CD14-positive monocyte (primary cell): ENCODE measurements at regions not wholly inside any gene's neighbourhood (a gene's known extent, or its start where the extent isn't known, plus 50 kb on each side); places are given as distances from the start of the nearest gene placed in this dataset.

ENCODE experiments used
- DNase-seq, 3 donors: peaks; one replicate each; pipeline ENCODE4 v3.0.0-alpha.2; 2011 to 2022
- H2AFZ ChIP-seq: 2 replicates; pipeline ENCODE4 v1.6.0; 2012; ENCODE audit warnings: mild to moderate bottlenecking, low read depth, low read length, inconsistent platforms; ENCODE audit not compliant: insufficient read depth, poor library complexity, severe bottlenecking
- H3K27ac ChIP-seq, 2 donors: 1 replicate in 1 of 2; 2 replicates in 1 of 2; pipeline ENCODE4 v1.5.1; 2012 to 2013; ENCODE audit warnings: low read length in 2 of 2, control low read depth in 1 of 2, inconsistent platforms in 1 of 2, low read depth in 1 of 2, mild to moderate bottlenecking in 1 of 2
- H3K27me3 ChIP-seq, 2 donors: one replicate each; pipeline versions ENCODE4 v1.6.0 to v1.6.1; 2011 to 2013; ENCODE audit warnings: low read length in 2 of 2; ENCODE audit not compliant: control insufficient read depth in 2 of 2, insufficient read depth in 2 of 2
- H3K36me3 ChIP-seq, 2 donors: replicated peaks in 1 of 2; 1 replicate in 1 of 2; 2 replicates in 1 of 2; pipeline versions ENCODE4 v1.5.1 to v1.6.1; 2012 to 2013; ENCODE audit warnings: low read length in 2 of 2, control low read depth in 1 of 2, inconsistent platforms in 1 of 2, mild to moderate bottlenecking in 1 of 2; ENCODE audit not compliant: insufficient read depth in 2 of 2, control insufficient read depth in 1 of 2
- H3K4me1 ChIP-seq, 2 donors: 1 replicate in 1 of 2; 2 replicates in 1 of 2; pipeline versions ENCODE4 v1.5.1 to v1.6.1; 2012 to 2013; ENCODE audit warnings: low read length in 2 of 2, control low read depth in 1 of 2, inconsistent platforms in 1 of 2, mild to moderate bottlenecking in 1 of 2, moderate library complexity in 1 of 2; ENCODE audit not compliant: insufficient read depth in 2 of 2, control insufficient read depth in 1 of 2
- H3K4me2 ChIP-seq: replicated peaks from 2 replicates; pipeline ENCODE3; 2012; ENCODE audit warnings: low read length, moderate library complexity, mild to moderate bottlenecking; ENCODE audit not compliant: poor library complexity, severe bottlenecking; ENCODE audit errors: extremely low read depth
- H3K4me3 ChIP-seq, 3 experiments: fragments of 200-600 bp in 1 of 3; sonication (generic) in 1 of 3; replicated peaks in 1 of 3; 1 replicate in 2 of 3; 2 replicates in 1 of 3; pipeline ENCODE4 v1.5.1; 2011 to 2013; ENCODE audit warnings: low read length in 3 of 3, mild to moderate bottlenecking in 3 of 3, control low read depth in 2 of 3, low read depth in 2 of 3, inconsistent platforms in 1 of 3, moderate library complexity in 1 of 3
- H3K79me2 ChIP-seq: 2 replicates; pipeline ENCODE4 v1.6.0; 2012; ENCODE audit warnings: mild to moderate bottlenecking, control low read depth, inconsistent platforms, low read length, moderate library complexity; ENCODE audit not compliant: insufficient read depth
- H3K9ac ChIP-seq: 2 replicates; pipeline ENCODE4 v1.6.0; 2017; ENCODE audit warnings: low read length, mild to moderate bottlenecking; ENCODE audit not compliant: insufficient read depth, poor library complexity, severe bottlenecking
- H3K9me3 ChIP-seq, 2 donors: replicated peaks in 1 of 2; 1 replicate in 1 of 2; 2 replicates in 1 of 2; pipeline versions ENCODE4 v1.5.1 to v1.6.1; 2012 to 2013; ENCODE audit warnings: low read length in 2 of 2, control low read depth in 1 of 2; ENCODE audit not compliant: control insufficient read depth in 1 of 2, insufficient read depth in 1 of 2
- H4K20me1 ChIP-seq: 2 replicates; pipeline ENCODE4 v1.6.0; 2012; ENCODE audit warnings: mild to moderate bottlenecking, low read length, control low read depth, moderate library complexity; ENCODE audit not compliant: insufficient read depth
- H3K27ac Mint-ChIP-seq, 7 donors: one replicate each; pipeline ENCODE4 v1.8.0; 2020; ENCODE audit warnings: mild to moderate bottlenecking in 7 of 7, mixed read lengths in 7 of 7, moderate library complexity in 6 of 7, inconsistent platforms in 2 of 7
- H3K27me3 Mint-ChIP-seq, 3 donors: one replicate each; pipeline ENCODE4 v1.8.0; 2021 to 2022; ENCODE audit warnings: low read depth in 3 of 3, mild to moderate bottlenecking in 3 of 3, mixed read lengths in 3 of 3, moderate library complexity in 3 of 3, inconsistent platforms in 1 of 3
- H3K36me3 Mint-ChIP-seq, 2 donors: one replicate each; pipeline ENCODE4 v1.8.0; 2020; ENCODE audit warnings: mixed read lengths in 2 of 2, inconsistent platforms in 1 of 2, mild to moderate bottlenecking in 1 of 2
- H3K4me1 Mint-ChIP-seq: one replicate; pipeline ENCODE4 v1.8.0; 2020; ENCODE audit warnings: mild to moderate bottlenecking, mixed read lengths
- H3K4me3 Mint-ChIP-seq, 2 donors: one replicate each; pipeline ENCODE4 v1.8.0; 2020; ENCODE audit warnings: mild to moderate bottlenecking in 2 of 2, mixed read lengths in 2 of 2, moderate library complexity in 1 of 2
- H3K9me3 Mint-ChIP-seq, 7 donors: one replicate each; pipeline ENCODE4 v1.8.0; 2020 to 2022; ENCODE audit warnings: mixed read lengths in 7 of 7, mild to moderate bottlenecking in 6 of 7, moderate library complexity in 6 of 7, inconsistent platforms in 2 of 7
- CTCF ChIP-seq: fragments of 200-600 bp; IDR thresholded peaks from one replicate; pipeline ENCODE4 v1.8.0; 2022; ENCODE audit warnings: antibody characterized with exemption, mild to moderate bottlenecking
- WGBS: methylation state at CpG from one replicate; pipeline ENCODE4 v1.1.5; 2013; ENCODE audit warnings: missing lambda C conversion rate; ENCODE audit not compliant: insufficient coverage; 5-methylcytosine and 5-hydroxymethylcytosine counted together
- intact Hi-C, 2 donors: fragments of 100-400 bp; cut with micrococcal nuclease; formaldehyde crosslinking; loops; one replicate each; pipeline versions ENCODE4 v1.15.0 to v1.15.1; 2023

- Histone ChIP-seq H3K27me3 (no peaks in the 10 kb centered on the region), H2AFZ (no peak overlapping the region), H3K9me3 (no peaks in the 10 kb centered on the region), H3K36me3 (no peaks in the 10 kb centered on the region), H3K4me3 (no peak overlapping the region), H4K20me1 (no peaks in the 10 kb centered on the region), H3K9ac (no peak overlapping the region), H3K27ac (no peak overlapping the region), H3K4me2 (no peak overlapping the region), H3K79me2 (no peaks in the 10 kb centered on the region), H3K4me1 (no peaks in the 10 kb centered on the region)
- H3K27ac Mint-ChIP-seq: no peak overlapping the region
- no peak for TF ChIP-seq CTCF
- 96% methylated on average over 3 of the region's 7 CpGs for WGBS
- H3K27me3 Mint-ChIP-seq: peaks cover 0 to 8% (median 6%) of the 10 kb centered on the region in 3 donors
- intact Hi-C loops: no loop called here
- H3K4me1 Mint-ChIP-seq: no peaks in the 10 kb centered on the region
- peaks cover 0 to 4% (median 0%) of the 10 kb centered on the region in 7 donors for H3K9me3 Mint-ChIP-seq
- no peak overlapping the region for H3K4me3 Mint-ChIP-seq
- DNase-seq: no peak
- H3K36me3 Mint-ChIP-seq: no peaks in the 10 kb centered on the region
Observed at GRCh38 chr16:50999181-50999580, 151.9 kb downstream of the SALL1 start.

GRCh38 chr16:50998411-50998810 lies 152.7 kb downstream of the SALL1 start:
- H3K36me3 ChIP-seq: no peaks in the 10 kb centered on the region
- Mint-ChIP-seq H3K27me3 (peaks cover 0 to 11% (median 6%) of the 10 kb centered on the region in 3 donors), H3K4me3 (no peak overlapping the region), H3K27ac (no peak overlapping the region), H3K9me3 (peaks cover 0 to 4% (median 0%) of the 10 kb centered on the region in 7 donors), H3K4me1 (no peaks in the 10 kb centered on the region), H3K36me3 (no peaks in the 10 kb centered on the region)
- H3K27me3 ChIP-seq: no peaks in the 10 kb centered on the region
- no peaks in the 10 kb centered on the region for H3K4me1 ChIP-seq
- no peak overlapping the region for H3K4me2 ChIP-seq
- WGBS: 83% methylated on average over 1 of the region's 2 CpGs
- H3K4me3 ChIP-seq: no peak overlapping the region
- DNase-seq: no peak
- intact Hi-C loops: no loop called here
- no peak overlapping the region for H2AFZ ChIP-seq
- H3K9ac ChIP-seq: no peak overlapping the region
- H3K79me2 ChIP-seq: no peaks in the 10 kb centered on the region
- no peaks in the 10 kb centered on the region for H3K9me3 ChIP-seq
- H3K27ac ChIP-seq: no peak overlapping the region
- no peak for TF ChIP-seq CTCF
- H4K20me1 ChIP-seq: no peaks in the 10 kb centered on the region
